WTC11 (cell line): ENCODE measurements at regions not wholly inside any gene's neighbourhood (a gene's known extent, or its start where the extent isn't known, plus 50 kb on each side); places are given as distances from the start of the nearest gene placed in this dataset.

Source experiments
- ATAC-seq: fragments of 200-7000 bp; cut with Tn5 transposase; 2 replicates; pipeline ENCODE4 v1.10.0; 2021; ENCODE audit warnings: mild to moderate bottlenecking, moderate library complexity
- CTCF ChIA-PET: fragments of 300-600 bp; sonication (Branson Sonifier 250); formaldehyde crosslinking; loops from one replicate; lab custom pipeline; 2021; ENCODE audit warnings: antibody characterized with exemption; lab: Charles Lee
- POLR2A ChIA-PET: fragments of 350-600 bp; sonication (Branson Sonifier 250); formaldehyde crosslinking; loops from one replicate; lab custom pipeline; 2021; ENCODE audit warnings: antibody characterized with exemption; lab: Charles Lee
- DNase-seq: peaks from one replicate; pipeline ENCODE4 v3.0.0; 2021; ENCODE audit warnings: low spot score
- H3K27ac Mint-ChIP-seq: 2 replicates; pipeline ENCODE4 v1.8.0; 2021; ENCODE audit warnings: mixed read lengths
- H3K27me3 Mint-ChIP-seq: 2 replicates; pipeline ENCODE4 v1.8.0; 2021; ENCODE audit warnings: low read depth, mild to moderate bottlenecking, moderate library complexity, mixed read lengths
- H3K36me3 Mint-ChIP-seq: 2 replicates; pipeline ENCODE4 v1.8.0; 2021; ENCODE audit warnings: mixed read lengths
- H3K4me1 Mint-ChIP-seq: 2 replicates; pipeline ENCODE4 v1.8.0; 2022; ENCODE audit warnings: mixed read lengths
- H3K4me3 Mint-ChIP-seq: 2 replicates; pipeline ENCODE4 v1.8.0; 2021; ENCODE audit warnings: mild to moderate bottlenecking, moderate library complexity, mixed read lengths
- H3K9me3 Mint-ChIP-seq: 2 replicates; pipeline ENCODE4 v1.8.0; 2021; ENCODE audit warnings: mixed read lengths
- EMX1 ChIP-seq: fragments of 250-450 bp; sonication (Bioruptor Pico); IDR thresholded peaks from 2 replicates; pipeline ENCODE4 v1.8.0; 2021; ENCODE audit warnings: mild to moderate bottlenecking
- GRHL2 ChIP-seq: fragments of 250-450 bp; sonication (Bioruptor Pico); IDR thresholded peaks from 2 replicates; pipeline ENCODE4 v1.8.0; 2022; ENCODE audit warnings: mild to moderate bottlenecking, moderate library complexity; ENCODE audit not compliant: insufficient replicate concordance, severe bottlenecking
- GTF2I ChIP-seq: fragments of 250-450 bp; sonication (Bioruptor Pico); conservative IDR thresholded peaks from 2 replicates; pipeline ENCODE4 v1.4.0; 2021; ENCODE audit warnings: mild to moderate bottlenecking
- NR1H2 ChIP-seq: sonication (generic); formaldehyde crosslinking; IDR thresholded peaks from 2 replicates; pipeline ENCODE4 v1.9.0; 2021; ENCODE audit warnings: mild to moderate bottlenecking, moderate library complexity, missing genetic modification reagents
- SMAD4 ChIP-seq: sonication (generic); formaldehyde crosslinking; IDR thresholded peaks from 2 replicates; pipeline ENCODE4 v1.8.0; 2022; ENCODE audit warnings: mild to moderate bottlenecking, missing genetic modification reagents
- TP53 ChIP-seq: sonication (generic); formaldehyde crosslinking; IDR thresholded peaks from 2 replicates; pipeline ENCODE4 v1.8.1; 2023; ENCODE audit warnings: mild to moderate bottlenecking, missing genetic modification reagents
- ZNF317 ChIP-seq: sonication (generic); formaldehyde crosslinking; IDR thresholded peaks from 2 replicates; pipeline ENCODE4 v1.8.1; 2023; ENCODE audit warnings: low read depth, mild to moderate bottlenecking, moderate library complexity, missing genetic modification reagents, borderline replicate concordance
- ZNF416 ChIP-seq: fragments of 250-450 bp; sonication (Bioruptor Pico); IDR thresholded peaks from 2 replicates; pipeline ENCODE4 v1.9.0; 2021; ENCODE audit warnings: mild to moderate bottlenecking, inconsistent platforms
- TF ChIP-seq, protein P1 (sequence below): sonication (generic); formaldehyde crosslinking; IDR thresholded peaks from 2 replicates; pipeline ENCODE4 v1.8.0; 2022; ENCODE audit warnings: mild to moderate bottlenecking, missing genetic modification reagents
- TF ChIP-seq, protein P2 (sequence below): sonication (generic); formaldehyde crosslinking; IDR thresholded peaks from 2 replicates; pipeline ENCODE4 v1.8.1; 2022; ENCODE audit warnings: missing genetic modification reagents, borderline replicate concordance
- TF ChIP-seq, protein P3 (sequence below): sonication (generic); formaldehyde crosslinking; IDR thresholded peaks from 2 replicates; pipeline ENCODE4 v1.8.0; 2023; ENCODE audit warnings: missing genetic modification reagents, mild to moderate bottlenecking, borderline replicate concordance
- TF ChIP-seq, protein P4 (sequence below): sonication (generic); formaldehyde crosslinking; IDR thresholded peaks from 2 replicates; pipeline ENCODE4 v1.8.0; 2023; ENCODE audit warnings: missing genetic modification reagents
- TF ChIP-seq, protein P5 (sequence below): sonication (generic); formaldehyde crosslinking; IDR thresholded peaks from 2 replicates; pipeline ENCODE4 v1.8.0; 2023; ENCODE audit warnings: mild to moderate bottlenecking, missing genetic modification reagents
- TF ChIP-seq, protein P6 (sequence below): sonication (generic); formaldehyde crosslinking; IDR thresholded peaks from 2 replicates; pipeline ENCODE4 v1.8.1; 2022; ENCODE audit warnings: mild to moderate bottlenecking, moderate library complexity, missing genetic modification reagents

DNA sequence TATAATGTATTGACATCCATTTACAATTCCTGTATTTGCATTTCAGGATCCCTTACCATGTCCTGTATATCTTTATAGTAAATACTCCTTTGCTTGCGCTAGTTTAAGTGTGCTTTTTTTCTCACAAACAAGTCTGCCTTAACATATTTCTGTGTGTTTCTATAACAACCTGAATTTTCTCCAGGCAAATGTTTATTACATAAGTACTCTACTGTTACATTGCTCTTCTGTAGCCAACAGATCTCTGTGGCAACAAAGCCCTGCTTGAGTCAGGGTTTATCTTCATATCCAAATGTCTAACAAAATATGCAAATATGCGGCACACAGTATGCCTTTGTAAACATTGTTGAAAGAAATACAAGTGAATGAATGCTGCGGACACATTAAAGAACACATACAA is 625.5 kb downstream of the TLL1 start (continued):
- TF ChIP-seq NR1H2 (CRISPR knock-in tag) (no peak), EMX1 (CRISPR knock-in tag) (no peak)
- TF ChIP-seq, protein P1, sequence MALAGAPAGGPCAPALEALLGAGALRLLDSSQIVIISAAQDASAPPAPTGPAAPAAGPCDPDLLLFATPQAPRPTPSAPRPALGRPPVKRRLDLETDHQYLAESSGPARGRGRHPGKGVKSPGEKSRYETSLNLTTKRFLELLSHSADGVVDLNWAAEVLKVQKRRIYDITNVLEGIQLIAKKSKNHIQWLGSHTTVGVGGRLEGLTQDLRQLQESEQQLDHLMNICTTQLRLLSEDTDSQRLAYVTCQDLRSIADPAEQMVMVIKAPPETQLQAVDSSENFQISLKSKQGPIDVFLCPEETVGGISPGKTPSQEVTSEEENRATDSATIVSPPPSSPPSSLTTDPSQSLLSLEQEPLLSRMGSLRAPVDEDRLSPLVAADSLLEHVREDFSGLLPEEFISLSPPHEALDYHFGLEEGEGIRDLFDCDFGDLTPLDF = no peak
- TF ChIP-seq, protein P2, sequence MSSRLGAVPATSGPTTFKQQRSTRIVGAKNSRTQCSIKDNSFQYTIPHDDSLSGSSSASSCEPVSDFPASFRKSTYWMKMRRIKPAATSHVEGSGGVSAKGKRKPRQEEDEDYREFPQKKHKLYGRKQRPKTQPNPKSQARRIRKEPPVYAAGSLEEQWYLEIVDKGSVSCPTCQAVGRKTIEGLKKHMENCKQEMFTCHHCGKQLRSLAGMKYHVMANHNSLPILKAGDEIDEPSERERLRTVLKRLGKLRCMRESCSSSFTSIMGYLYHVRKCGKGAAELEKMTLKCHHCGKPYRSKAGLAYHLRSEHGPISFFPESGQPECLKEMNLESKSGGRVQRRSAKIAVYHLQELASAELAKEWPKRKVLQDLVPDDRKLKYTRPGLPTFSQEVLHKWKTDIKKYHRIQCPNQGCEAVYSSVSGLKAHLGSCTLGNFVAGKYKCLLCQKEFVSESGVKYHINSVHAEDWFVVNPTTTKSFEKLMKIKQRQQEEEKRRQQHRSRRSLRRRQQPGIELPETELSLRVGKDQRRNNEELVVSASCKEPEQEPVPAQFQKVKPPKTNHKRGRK (CRISPR knock-in tag) = no peak
- TF ChIP-seq, protein P3, sequence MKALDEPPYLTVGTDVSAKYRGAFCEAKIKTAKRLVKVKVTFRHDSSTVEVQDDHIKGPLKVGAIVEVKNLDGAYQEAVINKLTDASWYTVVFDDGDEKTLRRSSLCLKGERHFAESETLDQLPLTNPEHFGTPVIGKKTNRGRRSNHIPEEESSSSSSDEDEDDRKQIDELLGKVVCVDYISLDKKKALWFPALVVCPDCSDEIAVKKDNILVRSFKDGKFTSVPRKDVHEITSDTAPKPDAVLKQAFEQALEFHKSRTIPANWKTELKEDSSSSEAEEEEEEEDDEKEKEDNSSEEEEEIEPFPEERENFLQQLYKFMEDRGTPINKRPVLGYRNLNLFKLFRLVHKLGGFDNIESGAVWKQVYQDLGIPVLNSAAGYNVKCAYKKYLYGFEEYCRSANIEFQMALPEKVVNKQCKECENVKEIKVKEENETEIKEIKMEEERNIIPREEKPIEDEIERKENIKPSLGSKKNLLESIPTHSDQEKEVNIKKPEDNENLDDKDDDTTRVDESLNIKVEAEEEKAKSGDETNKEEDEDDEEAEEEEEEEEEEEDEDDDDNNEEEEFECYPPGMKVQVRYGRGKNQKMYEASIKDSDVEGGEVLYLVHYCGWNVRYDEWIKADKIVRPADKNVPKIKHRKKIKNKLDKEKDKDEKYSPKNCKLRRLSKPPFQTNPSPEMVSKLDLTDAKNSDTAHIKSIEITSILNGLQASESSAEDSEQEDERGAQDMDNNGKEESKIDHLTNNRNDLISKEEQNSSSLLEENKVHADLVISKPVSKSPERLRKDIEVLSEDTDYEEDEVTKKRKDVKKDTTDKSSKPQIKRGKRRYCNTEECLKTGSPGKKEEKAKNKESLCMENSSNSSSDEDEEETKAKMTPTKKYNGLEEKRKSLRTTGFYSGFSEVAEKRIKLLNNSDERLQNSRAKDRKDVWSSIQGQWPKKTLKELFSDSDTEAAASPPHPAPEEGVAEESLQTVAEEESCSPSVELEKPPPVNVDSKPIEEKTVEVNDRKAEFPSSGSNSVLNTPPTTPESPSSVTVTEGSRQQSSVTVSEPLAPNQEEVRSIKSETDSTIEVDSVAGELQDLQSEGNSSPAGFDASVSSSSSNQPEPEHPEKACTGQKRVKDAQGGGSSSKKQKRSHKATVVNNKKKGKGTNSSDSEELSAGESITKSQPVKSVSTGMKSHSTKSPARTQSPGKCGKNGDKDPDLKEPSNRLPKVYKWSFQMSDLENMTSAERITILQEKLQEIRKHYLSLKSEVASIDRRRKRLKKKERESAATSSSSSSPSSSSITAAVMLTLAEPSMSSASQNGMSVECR (CRISPR knock-in tag) = no peak

DNA sequence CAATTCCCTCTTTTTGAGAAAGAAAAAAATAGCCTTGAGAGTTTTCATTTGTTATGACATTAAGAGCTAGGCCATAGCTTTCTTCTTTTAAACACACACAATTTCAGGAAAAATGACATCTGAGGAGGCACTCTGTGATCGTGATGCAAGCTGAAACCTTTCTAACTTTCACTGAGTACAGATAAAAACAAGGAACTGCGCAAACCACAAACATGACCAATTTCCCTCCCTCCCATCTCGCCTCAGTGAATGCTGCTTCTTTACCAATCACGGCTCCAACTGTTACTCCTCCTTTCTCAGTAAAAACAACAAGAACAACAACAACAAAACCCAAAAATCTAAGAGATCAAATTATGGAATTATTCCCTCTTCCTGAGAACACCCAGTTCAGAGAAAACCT is 626.8 kb downstream of the TLL1 start:
- Mint-ChIP-seq H3K9me3 (no peaks in the 10 kb centered on the region), H3K27ac (no peak overlapping the region), H3K4me3 (no peak overlapping the region), H3K36me3 (no peaks in the 10 kb centered on the region), H3K27me3 (peaks cover 3% of the 10 kb centered on the region; the same call in 1 of the 2 replicates), H3K4me1 (peaks cover 23% of the 10 kb centered on the region)
- ATAC-seq = no peak
- TF ChIP-seq, protein P4, sequence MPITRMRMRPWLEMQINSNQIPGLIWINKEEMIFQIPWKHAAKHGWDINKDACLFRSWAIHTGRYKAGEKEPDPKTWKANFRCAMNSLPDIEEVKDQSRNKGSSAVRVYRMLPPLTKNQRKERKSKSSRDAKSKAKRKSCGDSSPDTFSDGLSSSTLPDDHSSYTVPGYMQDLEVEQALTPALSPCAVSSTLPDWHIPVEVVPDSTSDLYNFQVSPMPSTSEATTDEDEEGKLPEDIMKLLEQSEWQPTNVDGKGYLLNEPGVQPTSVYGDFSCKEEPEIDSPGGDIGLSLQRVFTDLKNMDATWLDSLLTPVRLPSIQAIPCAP (CRISPR knock-in tag) = no peak
- no peak for TF ChIP-seq ZNF317 (CRISPR knock-in tag)
- TF ChIP-seq, protein P5, sequence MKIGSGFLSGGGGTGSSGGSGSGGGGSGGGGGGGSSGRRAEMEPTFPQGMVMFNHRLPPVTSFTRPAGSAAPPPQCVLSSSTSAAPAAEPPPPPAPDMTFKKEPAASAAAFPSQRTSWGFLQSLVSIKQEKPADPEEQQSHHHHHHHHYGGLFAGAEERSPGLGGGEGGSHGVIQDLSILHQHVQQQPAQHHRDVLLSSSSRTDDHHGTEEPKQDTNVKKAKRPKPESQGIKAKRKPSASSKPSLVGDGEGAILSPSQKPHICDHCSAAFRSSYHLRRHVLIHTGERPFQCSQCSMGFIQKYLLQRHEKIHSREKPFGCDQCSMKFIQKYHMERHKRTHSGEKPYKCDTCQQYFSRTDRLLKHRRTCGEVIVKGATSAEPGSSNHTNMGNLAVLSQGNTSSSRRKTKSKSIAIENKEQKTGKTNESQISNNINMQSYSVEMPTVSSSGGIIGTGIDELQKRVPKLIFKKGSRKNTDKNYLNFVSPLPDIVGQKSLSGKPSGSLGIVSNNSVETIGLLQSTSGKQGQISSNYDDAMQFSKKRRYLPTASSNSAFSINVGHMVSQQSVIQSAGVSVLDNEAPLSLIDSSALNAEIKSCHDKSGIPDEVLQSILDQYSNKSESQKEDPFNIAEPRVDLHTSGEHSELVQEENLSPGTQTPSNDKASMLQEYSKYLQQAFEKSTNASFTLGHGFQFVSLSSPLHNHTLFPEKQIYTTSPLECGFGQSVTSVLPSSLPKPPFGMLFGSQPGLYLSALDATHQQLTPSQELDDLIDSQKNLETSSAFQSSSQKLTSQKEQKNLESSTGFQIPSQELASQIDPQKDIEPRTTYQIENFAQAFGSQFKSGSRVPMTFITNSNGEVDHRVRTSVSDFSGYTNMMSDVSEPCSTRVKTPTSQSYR (CRISPR knock-in tag) = no peak
- TF ChIP-seq, protein P6, sequence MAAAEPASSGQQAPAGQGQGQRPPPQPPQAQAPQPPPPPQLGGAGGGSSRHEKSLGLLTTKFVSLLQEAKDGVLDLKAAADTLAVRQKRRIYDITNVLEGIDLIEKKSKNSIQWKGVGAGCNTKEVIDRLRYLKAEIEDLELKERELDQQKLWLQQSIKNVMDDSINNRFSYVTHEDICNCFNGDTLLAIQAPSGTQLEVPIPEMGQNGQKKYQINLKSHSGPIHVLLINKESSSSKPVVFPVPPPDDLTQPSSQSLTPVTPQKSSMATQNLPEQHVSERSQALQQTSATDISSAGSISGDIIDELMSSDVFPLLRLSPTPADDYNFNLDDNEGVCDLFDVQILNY (CRISPR knock-in tag) = no peak
- no peak for TF ChIP-seq TP53 (CRISPR knock-in tag)
- TF ChIP-seq ZNF416 = no peak
- TF ChIP-seq GTF2I (CRISPR knock-in tag) = no peak
- TF ChIP-seq SMAD4 (CRISPR knock-in tag) = no peak
- no peak for TF ChIP-seq GRHL2 (CRISPR knock-in tag)
- no peak for DNase-seq
- ChIA-PET CTCF (interaction anchor here (0.6 to 1.7 kb wide), 4 partner anchors 94 to 183 kb away, joined by 3 to 9 read pairs (median 3); no protein-coding TSS in a partner anchor), POLR2A (no interaction called here)
